ENCODE measurements at regions not wholly inside any gene's neighbourhood (a gene's known extent, or its start where the extent isn't known, plus 50 kb on each side); places are given as distances from the start of the nearest gene placed in this dataset.

- ATAC-seq (no peak), DNase-seq (no peak)
- no peaks in the 10 kb centered on the region for H3K27me3 Mint-ChIP-seq
- no peak overlapping the region for H3K27ac Mint-ChIP-seq
- H3K4me1 Mint-ChIP-seq: no peaks in the 10 kb centered on the region
- H3K9me3 Mint-ChIP-seq: no peaks in the 10 kb centered on the region
- H3K36me3 Mint-ChIP-seq (ENCODE audit: low read depth): no peaks in the 10 kb centered on the region
- H3K4me3 Mint-ChIP-seq: no peak overlapping the region
Observed at GRCh38 chr12:84723988-84724387, 188.6 kb downstream of the SLC6A15 start.

- Mint-ChIP-seq H3K27ac (no peak overlapping the region), H3K9me3 (no peaks in the 10 kb centered on the region), H3K4me1 (no peaks in the 10 kb centered on the region), H3K36me3 (ENCODE audit: low read depth) (no peaks in the 10 kb centered on the region), H3K4me3 (no peak overlapping the region), H3K27me3 (no peaks in the 10 kb centered on the region)
- ATAC-seq (no peak), DNase-seq (no peak)
Observed at GRCh38 chr12:84719997-84720396, 192.6 kb downstream of the SLC6A15 start.

GRCh38 chr12:84718906-84719305, 193.7 kb downstream of the SLC6A15 start:
- ATAC-seq: no peak
- no peaks in the 10 kb centered on the region for H3K9me3 Mint-ChIP-seq
- H3K4me1 Mint-ChIP-seq: no peaks in the 10 kb centered on the region

GRCh38 chr12:84712747-84713146, 199.9 kb downstream of the SLC6A15 start:
- peaks cover 4% of the 10 kb centered on the region for H3K9me3 Mint-ChIP-seq
- H3K4me1 Mint-ChIP-seq: no peaks in the 10 kb centered on the region
- H3K27ac Mint-ChIP-seq: no peak overlapping the region
- H3K36me3 Mint-ChIP-seq (ENCODE audit: low read depth): no peaks in the 10 kb centered on the region
- no peaks in the 10 kb centered on the region for H3K27me3 Mint-ChIP-seq
- H3K4me3 Mint-ChIP-seq: no peak overlapping the region
- DNase-seq (no peak), ATAC-seq (no peak)

More at GRCh38 chr12:84718906-84719305, 193.7 kb downstream of the SLC6A15 start:
- H3K4me3 Mint-ChIP-seq: no peak overlapping the region
- H3K27ac Mint-ChIP-seq: no peak overlapping the region
- no peak for DNase-seq
- H3K36me3 Mint-ChIP-seq (ENCODE audit: low read depth): no peaks in the 10 kb centered on the region
- no peaks in the 10 kb centered on the region for H3K27me3 Mint-ChIP-seq

- H3K4me3 Mint-ChIP-seq: no peak overlapping the region
- H3K27me3 Mint-ChIP-seq: no peaks in the 10 kb centered on the region
- no peak for ATAC-seq
- H3K27ac Mint-ChIP-seq: no peak overlapping the region
- no peak for DNase-seq
- H3K36me3 Mint-ChIP-seq (ENCODE audit: low read depth): no peaks in the 10 kb centered on the region
- H3K9me3 Mint-ChIP-seq: no peaks in the 10 kb centered on the region
- no peaks in the 10 kb centered on the region for H3K4me1 Mint-ChIP-seq
Observed at GRCh38 chr12:84706374-84706773, 206.2 kb downstream of the SLC6A15 start.

- Mint-ChIP-seq H3K36me3 (ENCODE audit: low read depth) (no peaks in the 10 kb centered on the region), H3K27me3 (no peaks in the 10 kb centered on the region), H3K9me3 (no peaks in the 10 kb centered on the region), H3K4me3 (no peak overlapping the region), H3K27ac (no peak overlapping the region), H3K4me1 (no peaks in the 10 kb centered on the region)
- DNase-seq (no peak), ATAC-seq (no peak)
Observed at GRCh38 chr12:84704856-84705255, 207.7 kb downstream of the SLC6A15 start.

- H3K4me3 Mint-ChIP-seq: no peak overlapping the region
- ATAC-seq (no peak), DNase-seq (no peak)
- H3K27ac Mint-ChIP-seq: no peak overlapping the region
- H3K4me1 Mint-ChIP-seq: no peaks in the 10 kb centered on the region
- no peaks in the 10 kb centered on the region for H3K36me3 Mint-ChIP-seq (ENCODE audit: low read depth)
- no peaks in the 10 kb centered on the region for H3K27me3 Mint-ChIP-seq
- H3K9me3 Mint-ChIP-seq: no peaks in the 10 kb centered on the region
Observed at GRCh38 chr12:84702001-84702400, 210.6 kb downstream of the SLC6A15 start.

GRCh38 chr12:84701041-84701440, 211.6 kb downstream of the SLC6A15 start:
- no peak overlapping the region for H3K27ac Mint-ChIP-seq
- no peaks in the 10 kb centered on the region for H3K4me1 Mint-ChIP-seq

GRCh38 chr12:84698576-84699333, 213.8 kb downstream of the SLC6A15 start:
- Mint-ChIP-seq H3K27me3 (no peaks in the 10 kb centered on the region), H3K9me3 (no peaks in the 10 kb centered on the region), H3K27ac (no peak overlapping the region), H3K4me3 (no peak overlapping the region), H3K4me1 (no peaks in the 10 kb centered on the region), H3K36me3 (ENCODE audit: low read depth) (no peaks in the 10 kb centered on the region)
- ATAC-seq (no peak), DNase-seq (no peak)

More at GRCh38 chr12:84701041-84701440, 211.6 kb downstream of the SLC6A15 start:
- Mint-ChIP-seq H3K4me3 (no peak overlapping the region), H3K9me3 (no peaks in the 10 kb centered on the region), H3K27me3 (no peaks in the 10 kb centered on the region), H3K36me3 (ENCODE audit: low read depth) (no peaks in the 10 kb centered on the region)
- no peak for ATAC-seq
- no peak for DNase-seq

GRCh38 chr12:84696908-84697540, 215.6 kb downstream of the SLC6A15 start:
- Mint-ChIP-seq H3K27me3 (no peaks in the 10 kb centered on the region), H3K4me1 (no peaks in the 10 kb centered on the region), H3K9me3 (no peaks in the 10 kb centered on the region), H3K4me3 (no peak overlapping the region), H3K36me3 (ENCODE audit: low read depth) (no peaks in the 10 kb centered on the region), H3K27ac (no peak overlapping the region)
- no peak for ATAC-seq
- DNase-seq: no peak

GRCh38 chr12:84696281-84696680, 216.3 kb downstream of the SLC6A15 start:
- Mint-ChIP-seq H3K36me3 (ENCODE audit: low read depth) (no peaks in the 10 kb centered on the region), H3K4me3 (no peak overlapping the region), H3K4me1 (no peaks in the 10 kb centered on the region), H3K27me3 (no peaks in the 10 kb centered on the region), H3K9me3 (no peaks in the 10 kb centered on the region), H3K27ac (no peak overlapping the region)
- ATAC-seq (no peak), DNase-seq (no peak)

GRCh38 chr12:84694116-84694515, 218.5 kb downstream of the SLC6A15 start:
- no peak overlapping the region for H3K27ac Mint-ChIP-seq
- no peak overlapping the region for H3K4me3 Mint-ChIP-seq
- no peaks in the 10 kb centered on the region for H3K9me3 Mint-ChIP-seq
- ATAC-seq (no peak), DNase-seq (no peak)
- H3K36me3 Mint-ChIP-seq (ENCODE audit: low read depth): no peaks in the 10 kb centered on the region
- no peaks in the 10 kb centered on the region for H3K4me1 Mint-ChIP-seq
- H3K27me3 Mint-ChIP-seq: no peaks in the 10 kb centered on the region

GRCh38 chr12:84692071-84692470, 220.5 kb downstream of the SLC6A15 start:
- H3K4me3 Mint-ChIP-seq: no peak overlapping the region
- DNase-seq: no peak
- H3K9me3 Mint-ChIP-seq: no peaks in the 10 kb centered on the region
- H3K27me3 Mint-ChIP-seq: no peaks in the 10 kb centered on the region
- H3K4me1 Mint-ChIP-seq: no peaks in the 10 kb centered on the region
- ATAC-seq: no peak
- H3K36me3 Mint-ChIP-seq (ENCODE audit: low read depth): no peaks in the 10 kb centered on the region
- H3K27ac Mint-ChIP-seq: no peak overlapping the region

GRCh38 chr12:84691266-84691665, 221.3 kb downstream of the SLC6A15 start:
- no peaks in the 10 kb centered on the region for H3K36me3 Mint-ChIP-seq (ENCODE audit: low read depth)
- DNase-seq (no peak), ATAC-seq (no peak)
- H3K27ac Mint-ChIP-seq: no peak overlapping the region
- H3K4me1 Mint-ChIP-seq: no peaks in the 10 kb centered on the region
- no peak overlapping the region for H3K4me3 Mint-ChIP-seq
- no peaks in the 10 kb centered on the region for H3K9me3 Mint-ChIP-seq
- H3K27me3 Mint-ChIP-seq: no peaks in the 10 kb centered on the region

- no peak for DNase-seq
- Mint-ChIP-seq H3K36me3 (ENCODE audit: low read depth) (no peaks in the 10 kb centered on the region), H3K9me3 (no peaks in the 10 kb centered on the region), H3K27ac (no peak overlapping the region), H3K27me3 (no peaks in the 10 kb centered on the region), H3K4me1 (no peaks in the 10 kb centered on the region), H3K4me3 (no peak overlapping the region)
- no peak for ATAC-seq
Observed at GRCh38 chr12:84689638-84690037, 223.0 kb downstream of the SLC6A15 start.
